Nucleus accumbens (tissue), 56 donors: ENCODE measurements at regions not wholly inside any gene's neighbourhood (a gene's known extent, or its start where the extent isn't known, plus 50 kb on each side); places are given as distances from the start of the nearest gene placed in this dataset.
"Not testable (repeated sequence)": the region's sequence is repeated elsewhere in the genome, so short reads cannot be mapped to it uniquely, and the experiment has no call there.

ENCODE experiments used
- DNase-seq, 56 donors: peaks; one replicate each; lab custom pipeline; 2025; lab: John Stamatoyannopoulos, UW

DNA sequence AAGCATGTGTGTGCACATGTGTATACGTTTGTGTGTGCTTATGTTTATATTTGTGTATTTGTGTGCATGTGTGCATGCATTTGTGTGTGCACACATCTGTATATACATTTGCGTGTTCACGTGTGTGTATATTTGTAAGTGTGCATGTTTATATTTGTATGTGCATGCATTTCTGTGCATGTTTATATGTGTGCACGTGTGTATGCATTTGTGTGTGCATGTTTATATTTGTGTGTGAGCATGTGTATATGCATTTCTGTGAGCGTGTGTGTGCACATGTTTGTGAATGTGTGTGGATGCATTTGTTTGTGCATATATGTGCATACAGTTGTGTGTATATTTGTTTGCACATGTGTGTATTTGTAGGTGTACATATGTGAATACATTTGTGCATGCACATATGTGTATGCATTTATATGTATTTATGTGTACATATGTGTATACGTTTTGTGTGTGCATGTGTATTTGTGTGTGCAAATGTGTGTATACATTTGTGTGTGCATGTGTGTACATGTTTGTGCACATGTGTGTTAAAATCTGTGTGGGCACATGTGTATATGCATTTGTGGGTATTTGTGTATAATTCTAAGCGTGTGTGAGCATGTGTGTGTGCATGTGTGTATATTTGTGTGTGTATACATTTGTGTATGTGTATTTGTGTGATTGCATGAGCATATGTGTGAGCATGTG lies 140.4 kb upstream of the AFDN start:
- DNase-seq: no peak

- DNase-seq: no peak
These were observed 139.5 kb upstream of the AFDN start for GRCh38 chr6:167687116-167687725.

DNA sequence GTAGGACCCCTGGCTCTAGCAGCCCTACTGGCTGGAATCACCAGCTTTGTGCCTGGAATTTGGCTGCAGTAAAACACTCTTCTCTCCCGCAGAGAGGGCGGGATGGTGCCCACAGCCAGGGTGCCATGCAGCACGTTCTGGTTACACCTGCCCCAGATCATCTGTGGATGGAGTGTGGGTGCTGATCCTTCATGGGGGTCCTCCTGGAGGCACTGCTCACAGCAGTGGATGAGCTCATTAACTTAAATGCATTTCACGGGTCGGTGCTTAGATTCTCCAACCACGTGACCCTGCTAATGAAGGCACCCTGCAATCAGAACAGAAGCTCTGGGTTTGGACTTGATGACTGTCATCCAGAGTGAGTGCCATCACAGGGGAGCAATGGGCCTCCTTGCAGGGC lies 138.6 kb upstream of the AFDN start:
- no peak for DNase-seq

- DNase-seq: no peak
These were observed 137.4 kb upstream of the AFDN start for GRCh38 chr6:167689278-167689677.

DNA sequence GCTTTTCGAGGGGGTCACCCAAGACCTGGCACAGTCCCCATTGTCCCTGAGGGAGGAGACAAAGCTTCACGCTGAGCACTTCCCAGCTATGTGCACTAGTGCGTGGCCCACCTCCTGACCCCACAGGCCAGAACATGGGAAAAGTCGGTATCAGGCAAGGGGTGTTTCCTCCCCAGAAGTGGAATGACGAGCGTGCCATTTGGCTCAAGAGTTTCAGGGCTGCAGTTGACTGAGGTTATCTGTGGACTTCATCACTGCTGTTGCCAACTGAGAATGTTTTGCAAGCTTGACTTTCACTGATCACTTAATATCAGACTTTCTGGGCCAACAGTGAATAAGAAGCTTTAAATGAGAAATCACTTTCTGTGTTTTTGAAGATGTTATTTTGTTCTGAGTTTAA lies 137.0 kb upstream of the AFDN start:
- DNase-seq: no peak

DNA sequence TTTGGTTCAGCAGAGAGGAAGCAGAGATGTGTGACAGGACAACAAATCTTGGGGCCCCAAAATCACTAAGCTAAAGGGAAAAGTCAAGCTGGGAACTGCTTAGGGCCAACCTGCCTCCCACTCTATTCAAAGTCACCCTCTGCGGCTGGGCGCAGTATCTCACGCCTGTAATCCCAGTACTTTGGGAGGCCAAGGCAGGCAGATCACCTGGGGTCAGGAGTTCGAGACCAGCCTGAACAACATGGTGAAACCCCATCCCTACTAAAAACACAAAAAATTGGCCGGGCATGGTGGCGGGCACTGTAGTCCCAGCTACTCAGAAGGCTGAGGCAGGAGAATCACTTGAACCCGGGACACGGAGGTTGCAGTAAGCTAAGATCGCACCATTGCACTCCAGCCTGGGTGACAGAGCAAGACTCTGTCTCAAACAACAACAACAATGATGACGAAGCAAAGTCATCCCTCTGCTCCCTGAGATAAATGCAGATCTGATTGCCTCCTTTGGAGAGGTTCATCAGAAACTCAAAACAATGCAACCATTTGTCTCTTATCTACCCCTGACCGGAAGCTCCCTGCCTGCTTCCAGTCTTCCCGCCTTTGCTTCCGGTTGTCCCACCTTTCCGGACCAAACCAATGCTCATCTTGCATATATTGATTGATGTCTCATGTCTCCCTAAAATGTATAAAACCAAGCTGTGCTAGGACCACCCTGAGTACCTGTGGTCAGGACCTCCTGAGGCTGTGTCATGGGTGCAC lies 136.4 kb upstream of the AFDN start:
- not testable (repeated sequence) for DNase-seq

- DNase-seq: no peak
These were observed 135.8 kb upstream of the AFDN start for GRCh38 chr6:167690931-167691330.

DNA sequence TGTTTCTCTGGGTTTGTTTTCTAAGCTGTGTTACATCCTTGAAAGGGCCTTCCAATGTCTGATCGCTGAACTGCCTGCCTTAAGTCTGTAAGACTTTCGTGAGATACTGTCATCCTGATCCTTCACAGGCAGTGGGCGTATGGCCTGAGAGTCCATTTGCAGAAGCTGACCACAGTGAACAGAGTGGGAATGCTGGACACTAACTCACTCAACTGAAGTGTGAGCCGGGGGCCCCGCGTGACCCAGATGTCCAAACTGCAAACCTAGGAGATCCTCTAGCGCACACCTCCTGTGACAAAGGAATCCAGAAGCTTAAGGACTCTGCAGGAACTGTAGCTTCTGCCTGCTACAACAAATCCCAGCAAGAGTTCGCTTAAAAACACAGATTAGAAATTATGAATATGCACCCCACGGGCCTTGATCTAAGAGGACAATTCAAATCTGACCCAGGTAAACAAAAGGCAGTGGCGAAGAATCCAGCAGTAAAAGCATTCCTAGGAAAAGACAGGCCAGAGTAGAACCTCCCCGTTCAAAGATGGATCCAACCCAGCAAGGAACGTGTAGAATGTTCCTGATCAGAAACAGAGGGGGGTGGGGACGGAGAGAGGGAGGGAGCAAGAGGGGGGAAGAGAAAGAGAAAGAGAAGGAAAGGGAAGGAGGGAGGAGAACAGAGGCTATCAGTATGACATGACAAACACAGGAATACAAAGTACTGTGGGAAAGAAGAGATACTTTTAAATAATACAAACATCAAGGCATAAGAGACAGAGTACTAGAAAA lies 135.0 kb upstream of the AFDN start:
- no peak for DNase-seq

GRCh38 chr6:167693478-167693877 lies 133.2 kb upstream of the AFDN start:
- DNase-seq: not testable (repeated sequence)

- no peak for DNase-seq
These were observed 130.9 kb upstream of the AFDN start for GRCh38 chr6:167695831-167696230.

- DNase-seq: no peak
These were observed 130.4 kb upstream of the AFDN start for GRCh38 chr6:167696296-167696695.

- DNase-seq: peak in 2 of 56 donors; percentile 17 to 19
These were observed 129.4 kb upstream of the AFDN start for GRCh38 chr6:167697316-167697715.

DNA sequence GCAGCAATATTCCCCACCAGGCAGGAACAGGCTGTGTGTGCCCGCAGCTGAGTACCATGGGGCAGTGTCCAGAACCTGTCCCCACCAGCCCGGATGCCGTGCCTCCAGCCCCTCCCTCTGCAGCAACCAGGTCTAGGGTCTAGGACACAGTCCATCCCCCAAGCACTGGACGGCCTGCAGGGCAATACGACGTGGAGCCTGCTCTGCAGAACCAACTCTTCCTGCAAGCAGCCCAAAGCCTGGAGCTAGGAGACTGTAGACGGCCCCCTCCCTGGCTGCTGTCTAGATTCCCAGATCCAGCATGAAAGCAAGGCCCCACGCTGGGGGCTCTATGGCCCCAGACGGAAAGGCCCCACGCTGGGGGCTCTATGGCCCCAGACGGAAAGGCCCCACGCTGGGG lies 128.2 kb upstream of the AFDN start:
- no peak for DNase-seq

DNA sequence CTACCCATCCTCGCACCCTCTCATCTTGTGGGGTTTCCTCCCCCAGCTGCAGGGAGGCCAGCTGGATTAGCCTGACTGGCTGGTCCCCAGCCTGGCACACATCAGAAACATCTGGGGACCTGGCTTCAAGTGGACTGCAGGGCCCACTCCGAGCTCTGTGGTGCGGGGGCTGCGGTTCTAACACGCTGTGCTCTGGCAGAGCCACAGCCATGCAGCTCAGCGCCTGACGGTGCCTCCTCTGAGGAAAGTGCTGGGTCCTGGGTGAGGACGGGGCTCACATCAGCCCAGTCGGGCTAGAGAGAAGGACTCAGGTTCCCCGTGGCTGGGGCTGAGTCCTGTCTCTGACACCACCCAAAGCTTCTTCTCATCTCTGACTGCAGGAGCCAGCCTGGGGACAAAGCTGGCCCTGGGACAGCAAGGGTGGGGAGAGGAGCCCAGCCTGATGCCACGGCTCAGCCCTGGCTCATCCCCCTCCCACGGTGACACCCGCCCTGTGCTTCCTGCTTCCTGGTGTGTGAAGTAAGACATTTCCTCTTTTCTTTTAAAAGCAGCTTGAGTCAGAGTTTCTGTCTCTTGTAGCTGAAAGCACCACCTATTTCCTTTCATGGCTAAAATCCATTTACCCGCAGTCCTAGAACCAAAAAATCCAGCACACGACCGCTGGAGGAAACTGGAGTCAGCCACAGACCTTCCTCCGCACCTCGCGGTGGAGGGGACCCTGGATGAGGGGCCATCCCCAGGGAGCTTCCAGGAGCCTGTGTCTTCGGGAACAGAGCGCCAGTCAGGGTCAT lies 127.4 kb upstream of the AFDN start:
- DNase-seq: peak in 22 of 56 donors; percentile 8 to 52 (median 30)

- no peak for DNase-seq
These were observed 126.5 kb upstream of the AFDN start for GRCh38 chr6:167700199-167700598.

DNA sequence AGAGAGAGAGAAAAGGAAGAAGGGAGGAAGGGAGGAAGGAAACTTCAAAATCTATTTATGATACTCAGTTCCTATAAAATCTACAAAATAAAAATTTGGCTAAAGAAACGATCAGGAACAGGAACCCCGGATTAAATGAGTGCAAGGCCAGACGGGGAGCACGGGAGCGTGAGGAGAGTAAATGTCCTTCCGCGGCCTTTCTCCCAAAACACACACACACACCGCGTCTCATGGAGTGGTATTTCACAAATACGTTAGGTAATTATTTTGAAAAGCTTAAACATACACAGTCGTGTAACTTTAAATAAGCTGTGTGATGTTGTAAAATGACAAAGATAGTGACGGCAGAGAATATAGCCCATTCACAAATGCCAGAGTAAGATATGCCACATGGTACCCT lies 125.7 kb upstream of the AFDN start:
- DNase-seq: no peak

- DNase-seq: no peak
These were observed 124.4 kb upstream of the AFDN start for GRCh38 chr6:167702241-167702827.

DNA sequence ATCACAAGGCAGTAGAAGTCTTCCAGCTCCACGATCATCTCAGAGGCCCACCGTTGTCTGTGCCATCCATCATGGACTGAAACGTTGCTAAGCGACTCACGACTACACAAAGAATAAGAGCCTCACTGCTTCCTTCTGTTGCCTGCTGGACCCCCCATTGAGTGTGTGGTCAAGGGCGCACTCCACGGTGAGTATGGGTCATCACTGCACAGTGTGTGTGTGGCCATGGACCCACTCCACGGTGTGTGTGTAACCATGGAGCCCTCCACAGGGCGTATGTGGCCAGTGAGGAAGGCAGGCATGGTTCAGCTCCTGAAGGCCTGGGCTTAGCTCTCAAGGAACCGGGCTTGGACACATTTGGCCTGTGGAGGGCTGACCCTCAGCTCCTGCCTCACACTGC lies 123.4 kb upstream of the AFDN start:
- DNase-seq: no peak

DNA sequence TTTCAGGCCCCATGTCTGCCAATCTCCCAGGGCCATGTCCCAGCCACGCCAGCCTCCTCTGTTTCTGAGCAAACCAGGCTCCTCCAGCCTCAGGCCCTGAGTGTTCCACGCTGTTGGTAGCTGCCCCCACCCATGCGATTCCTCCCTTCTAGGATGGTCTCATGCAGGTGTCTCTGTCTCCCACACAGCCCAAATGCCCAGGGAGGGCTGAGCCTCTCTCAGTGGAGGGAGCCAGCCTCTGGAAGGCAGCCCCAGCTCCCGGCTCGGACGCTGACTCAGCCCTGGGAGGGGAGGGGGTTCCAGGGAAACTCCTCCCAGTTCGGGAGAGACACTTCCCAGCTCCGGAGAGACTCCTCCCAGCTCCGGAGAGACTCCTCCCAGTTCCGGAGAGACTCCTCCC lies 122.9 kb upstream of the AFDN start:
- no peak for DNase-seq

GRCh38 chr6:167704396-167704901 lies 122.3 kb upstream of the AFDN start:
- DNase-seq: no peak
